ENCODE measurements at regions not wholly inside any gene's neighbourhood (a gene's known extent, or its start where the extent isn't known, plus 50 kb on each side); places are given as distances from the start of the nearest gene placed in this dataset.

GRCh38 chr3:34011171-34012101 is 213.0 kb downstream of the PDCD6IP start:
- no peak for DNase-seq (ENCODE audit: low read depth in 3 of 3)

- DNase-seq (ENCODE audit: low read depth in 3 of 3), result no peak
Observed at GRCh38 chr3:34012102-34012461, 213.7 kb downstream of the PDCD6IP start.

GRCh38 chr3:34013818-34014570 is 215.6 kb downstream of the PDCD6IP start:
- DNase-seq (ENCODE audit: low read depth in 3 of 3), result no peak

GRCh38 chr3:34015204-34016142 is 217.0 kb downstream of the PDCD6IP start:
- no peak for DNase-seq (ENCODE audit: low read depth in 3 of 3)

GRCh38 chr3:34016925-34017587 is 218.6 kb downstream of the PDCD6IP start:
- no peak for DNase-seq (ENCODE audit: low read depth in 3 of 3)

GRCh38 chr3:34017757-34018156 is 219.3 kb downstream of the PDCD6IP start:
- DNase-seq (ENCODE audit: low read depth in 3 of 3), result no peak

GRCh38 chr3:34019158-34019557 is 220.7 kb downstream of the PDCD6IP start:
- DNase-seq (ENCODE audit: low read depth in 3 of 3), result no peak

GRCh38 chr3:34020170-34020569 is 221.7 kb downstream of the PDCD6IP start:
- DNase-seq (ENCODE audit: low read depth in 3 of 3), result no peak

GRCh38 chr3:34020726-34021680 is 222.6 kb downstream of the PDCD6IP start:
- DNase-seq (ENCODE audit: low read depth in 3 of 3), result no peak

- no peak for DNase-seq (ENCODE audit: low read depth in 3 of 3)
Observed at GRCh38 chr3:34022147-34022546, 223.7 kb downstream of the PDCD6IP start.

GRCh38 chr3:34024447-34025240 is 226.2 kb downstream of the PDCD6IP start:
- DNase-seq (ENCODE audit: low read depth in 3 of 3), result no peak

GRCh38 chr3:34033839-34034238 is 235.4 kb downstream of the PDCD6IP start:
- DNase-seq (ENCODE audit: low read depth in 3 of 3), result no peak

- no peak for DNase-seq (ENCODE audit: low read depth in 3 of 3)
Observed at GRCh38 chr3:34034840-34035239, 236.4 kb downstream of the PDCD6IP start.

- DNase-seq (ENCODE audit: low read depth in 3 of 3), result no peak
Observed at GRCh38 chr3:34035775-34036174, 237.3 kb downstream of the PDCD6IP start.

- DNase-seq (ENCODE audit: low read depth in 3 of 3), result no peak
Observed at GRCh38 chr3:34037260-34037659, 238.8 kb downstream of the PDCD6IP start.

GRCh38 chr3:34038131-34038530 is 239.7 kb downstream of the PDCD6IP start:
- no peak for DNase-seq (ENCODE audit: low read depth in 3 of 3)

- DNase-seq (ENCODE audit: low read depth in 3 of 3), result no peak
Observed at GRCh38 chr3:34046154-34046553, 247.7 kb downstream of the PDCD6IP start.

- no peak for DNase-seq (ENCODE audit: low read depth in 3 of 3)
Observed at GRCh38 chr3:34053626-34054025, 255.2 kb downstream of the PDCD6IP start.

- DNase-seq (ENCODE audit: low read depth in 3 of 3), result no peak
Observed at GRCh38 chr3:34056181-34056910, 257.9 kb downstream of the PDCD6IP start.
